GM10266 (cell line): ENCODE measurements at regions not wholly inside any gene's neighbourhood (a gene's known extent, or its start where the extent isn't known, plus 50 kb on each side); places are given as distances from the start of the nearest gene placed in this dataset.

Experiments used
- DNase-seq: peaks from one replicate; pipeline ENCODE4 v3.0.0; 2012; ENCODE audit errors: extremely low spot score
- TF ChIP-seq, protein P1 (sequence below): IDR thresholded peaks from 2 replicates; pipeline ENCODE4 v1.5.1; 2012; ENCODE audit warnings: mild to moderate bottlenecking, low read depth; ENCODE audit not compliant: control insufficient read depth, insufficient read depth; ENCODE audit errors: missing control alignments

- no peak for DNase-seq
- TF ChIP-seq, protein P1, sequence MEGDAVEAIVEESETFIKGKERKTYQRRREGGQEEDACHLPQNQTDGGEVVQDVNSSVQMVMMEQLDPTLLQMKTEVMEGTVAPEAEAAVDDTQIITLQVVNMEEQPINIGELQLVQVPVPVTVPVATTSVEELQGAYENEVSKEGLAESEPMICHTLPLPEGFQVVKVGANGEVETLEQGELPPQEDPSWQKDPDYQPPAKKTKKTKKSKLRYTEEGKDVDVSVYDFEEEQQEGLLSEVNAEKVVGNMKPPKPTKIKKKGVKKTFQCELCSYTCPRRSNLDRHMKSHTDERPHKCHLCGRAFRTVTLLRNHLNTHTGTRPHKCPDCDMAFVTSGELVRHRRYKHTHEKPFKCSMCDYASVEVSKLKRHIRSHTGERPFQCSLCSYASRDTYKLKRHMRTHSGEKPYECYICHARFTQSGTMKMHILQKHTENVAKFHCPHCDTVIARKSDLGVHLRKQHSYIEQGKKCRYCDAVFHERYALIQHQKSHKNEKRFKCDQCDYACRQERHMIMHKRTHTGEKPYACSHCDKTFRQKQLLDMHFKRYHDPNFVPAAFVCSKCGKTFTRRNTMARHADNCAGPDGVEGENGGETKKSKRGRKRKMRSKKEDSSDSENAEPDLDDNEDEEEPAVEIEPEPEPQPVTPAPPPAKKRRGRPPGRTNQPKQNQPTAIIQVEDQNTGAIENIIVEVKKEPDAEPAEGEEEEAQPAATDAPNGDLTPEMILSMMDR, result no peak
Observed at GRCh38 chr2:84102274-84102673, 356.8 kb downstream of the SUCLG1 start.

- no peak for DNase-seq
- TF ChIP-seq, protein P1, result no peak
Observed at GRCh38 chr2:84088656-84089055, 370.4 kb downstream of the SUCLG1 start.

- TF ChIP-seq, protein P1, result no peak
Observed at GRCh38 chr2:84085562-84085961, 373.5 kb downstream of the SUCLG1 start.

GRCh38 chr2:84084856-84085255 lies 374.2 kb downstream of the SUCLG1 start:
- TF ChIP-seq, protein P1, result no peak
- no peak for DNase-seq

More at GRCh38 chr2:84085562-84085961, 373.5 kb downstream of the SUCLG1 start:
- no peak for DNase-seq

GRCh38 chr2:84083984-84084383 lies 375.1 kb downstream of the SUCLG1 start:
- TF ChIP-seq, protein P1, result no peak

GRCh38 chr2:84078471-84078870 lies 380.6 kb downstream of the SUCLG1 start:
- TF ChIP-seq, protein P1, result no peak
- no peak for DNase-seq

More at GRCh38 chr2:84083984-84084383, 375.1 kb downstream of the SUCLG1 start:
- no peak for DNase-seq

DNA sequence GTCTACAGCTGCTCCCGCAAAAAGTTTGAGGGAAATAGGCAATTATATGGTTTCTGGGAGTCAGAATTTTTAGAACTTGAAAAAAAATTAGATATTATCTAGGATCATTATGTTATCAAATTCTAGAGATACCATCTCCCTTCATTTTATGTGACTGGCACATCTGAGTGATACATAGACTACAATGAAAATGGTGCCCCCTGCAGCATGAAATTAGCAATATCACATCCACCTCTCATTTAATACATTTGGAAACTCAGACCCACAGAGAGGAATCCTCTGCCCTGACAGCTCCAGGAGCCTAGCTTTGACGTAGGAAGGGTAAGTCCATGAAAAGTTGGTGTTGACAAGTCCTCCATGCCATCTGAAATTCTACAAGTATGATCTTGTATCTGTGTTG lies 381.6 kb downstream of the SUCLG1 start:
- DNase-seq, result peak; percentile 6

More for the DNA sequence above, 381.6 kb downstream of the SUCLG1 start:
- TF ChIP-seq, protein P1, result peak; percentile 31
